ENCODE measurements at regions not wholly inside any gene's neighbourhood (a gene's known extent, or its start where the extent isn't known, plus 50 kb on each side); places are given as distances from the start of the nearest gene placed in this dataset.

- TF ChIP-seq ETS1 (IDR thresholded peaks at IDR 0.05) (no peak), ZNF114 (CRISPR knock-in tag; IDR thresholded peaks at IDR 0.05) (no peak), CTCF (conservative IDR thresholded peaks at IDR 0.05; ENCODE audit: low read depth in 2 of 2) (no peak), CREB1 (CRISPR knock-in tag; IDR thresholded peaks at IDR 0.05; ENCODE audit: low read depth) (no peak), REST (IDR thresholded peaks at IDR 0.05; ENCODE audit: unreplicated experiment) (no peak)
Measured at GRCh38 chr13:85662186-85662585, 137.0 kb downstream of the SLITRK6 start (continued).

DNA sequence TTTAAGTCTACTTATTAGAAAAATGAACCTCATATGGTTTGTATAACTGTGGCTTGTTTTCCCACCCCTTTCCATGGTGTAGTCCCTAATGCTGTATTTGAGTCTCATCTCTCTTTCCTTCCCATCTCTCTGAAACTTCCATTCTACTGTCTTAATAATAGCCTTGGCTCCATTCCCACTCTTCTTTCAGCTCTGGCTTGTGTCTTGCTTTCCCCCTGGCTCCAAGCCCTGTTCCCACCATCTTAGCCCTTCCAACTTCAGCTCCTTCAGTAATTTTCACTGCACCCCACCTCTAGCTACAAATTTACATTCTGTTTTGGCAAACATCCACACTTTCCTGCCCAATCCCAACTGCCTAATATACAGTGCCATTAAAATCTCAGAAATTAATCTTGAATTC is 137.5 kb downstream of the SLITRK6 start:
- H3K27me3 Mint-ChIP-seq (ENCODE audit: insufficient read depth, low read depth, poor library complexity): peaks cover 2% of the 10 kb centered on the region

More for the DNA sequence above, 137.5 kb downstream of the SLITRK6 start:
- H3K4me1 ChIP-seq (ENCODE audit: insufficient read depth): peaks cover 6% of the 10 kb centered on the region
- no peak overlapping the region for H2AFZ ChIP-seq
- no peak overlapping the region for H3K4me2 ChIP-seq
- no peaks in the 10 kb centered on the region for H3K9me2 ChIP-seq (ENCODE audit: insufficient read depth)
- Mint-ChIP-seq H3K4me1 (peaks cover 28% of the 10 kb centered on the region), H3K4me3 (no peak overlapping the region), H3K27ac (no peak overlapping the region), H3K36me3 (ENCODE audit: low read depth) (peaks cover 10% of the 10 kb centered on the region; the same call in 2 of the 3 replicates), H3K9me3 (no peaks in the 10 kb centered on the region)
- no peaks in the 10 kb centered on the region for H3K36me3 ChIP-seq (ENCODE audit: insufficient read depth)
- H3K79me2 ChIP-seq (replicated peaks; ENCODE audit: insufficient read depth): no peaks in the 10 kb centered on the region
- no peak overlapping the region for H3K4me3 ChIP-seq
- no peaks in the 10 kb centered on the region for H3F3A ChIP-seq (replicated peaks; ENCODE audit: low read depth)
- no peaks in the 10 kb centered on the region for H3K27me3 ChIP-seq (ENCODE audit: insufficient read depth)
- TF ChIP-seq EZH2phosphoT487 (IDR thresholded peaks at IDR 0.05; ENCODE audit: unreplicated experiment) (no peak), ETS1 (IDR thresholded peaks at IDR 0.05) (no peak)
- ATAC-seq (no peak), DNase-seq (ENCODE audit: low spot score) (no peak)
- H3K27ac ChIP-seq (ENCODE audit: low read depth): no peak overlapping the region
- H4K20me1 ChIP-seq (replicated peaks; ENCODE audit: insufficient read depth): no peaks in the 10 kb centered on the region
